Liver (tissue), 8 donors: ENCODE measurements at regions not wholly inside any gene's neighbourhood (a gene's known extent, or its start where the extent isn't known, plus 50 kb on each side); places are given as distances from the start of the nearest gene placed in this dataset.

Source experiments
- DNase-seq: peaks from one replicate; pipeline ENCODE4 v3.0.0-alpha.2; 2017; ENCODE audit warnings: low spot score
- H3K27ac ChIP-seq, 2 donors: one replicate each; pipeline ENCODE4 v1.7.0; 2013; ENCODE audit warnings: inconsistent platforms in 2 of 2, low read length in 2 of 2, control low read depth in 1 of 2, low read depth in 1 of 2, mild to moderate bottlenecking in 1 of 2
- H3K27me3 ChIP-seq, 4 donors: one replicate each; pipeline versions ENCODE4 v1.6.1 to v1.7.0; 2013; ENCODE audit warnings: low read length in 3 of 4, inconsistent platforms in 1 of 4, mild to moderate bottlenecking in 1 of 4, moderate library complexity in 1 of 4; ENCODE audit not compliant: control insufficient read depth in 4 of 4, insufficient read depth in 4 of 4
- H3K36me3 ChIP-seq, 4 donors: one replicate each; pipeline versions ENCODE4 v1.6.1 to v1.7.0; 2013; ENCODE audit warnings: low read length in 3 of 4, mild to moderate bottlenecking in 3 of 4, low read depth in 1 of 4, moderate library complexity in 1 of 4; ENCODE audit not compliant: control insufficient read depth in 4 of 4, insufficient read depth in 3 of 4
- H3K4me1 ChIP-seq, 4 donors: one replicate each; pipeline versions ENCODE4 v1.6.1 to v1.7.0; 2013; ENCODE audit warnings: low read length in 3 of 4, mild to moderate bottlenecking in 3 of 4, moderate library complexity in 1 of 4; ENCODE audit not compliant: control insufficient read depth in 4 of 4, insufficient read depth in 4 of 4
- H3K4me3 ChIP-seq, 3 donors: one replicate each; pipeline versions ENCODE4 v1.6.1 to v1.7.0; 2013; ENCODE audit warnings: low read length in 3 of 3, control low read depth in 1 of 3, low read depth in 1 of 3, mild to moderate bottlenecking in 1 of 3
- H3K9ac ChIP-seq, 2 donors: one replicate each; pipeline ENCODE4 v1.7.0; 2013; ENCODE audit warnings: low read length in 2 of 2, mild to moderate bottlenecking in 2 of 2, moderate library complexity in 2 of 2, control low read depth in 1 of 2, low read depth in 1 of 2
- H3K9me3 ChIP-seq, 4 donors: one replicate each; pipeline versions ENCODE4 v1.6.1 to v1.7.0; 2013; ENCODE audit warnings: low read length in 3 of 4; ENCODE audit not compliant: control insufficient read depth in 4 of 4
- EGR1 ChIP-seq, 2 donors: IDR thresholded peaks; 2 replicates each; pipeline ENCODE4 v1.6.1; 2016 to 2018; ENCODE audit warnings: antibody characterized with exemption in 2 of 2, low read depth in 2 of 2
- FOXA1 ChIP-seq: IDR thresholded peaks from 2 replicates; pipeline ENCODE4 v1.6.1; 2016; ENCODE audit warnings: antibody characterized with exemption
- FOXA2 ChIP-seq: IDR thresholded peaks from 2 replicates; pipeline ENCODE4 v1.6.1; 2016; ENCODE audit warnings: antibody characterized with exemption
- GABPA ChIP-seq, 2 donors: IDR thresholded peaks in 1 of 2; conservative IDR thresholded peaks in 1 of 2; 2 replicates each; pipeline ENCODE4 v1.6.1; 2016; ENCODE audit warnings: antibody characterized with exemption in 2 of 2, mild to moderate bottlenecking in 1 of 2, moderate library complexity in 1 of 2
- HNF4A ChIP-seq, 2 donors: conservative IDR thresholded peaks; 2 replicates each; pipeline ENCODE4 v1.6.1; 2016; ENCODE audit warnings: antibody characterized with exemption in 2 of 2, mild to moderate bottlenecking in 2 of 2
- HNF4G ChIP-seq: IDR thresholded peaks from 2 replicates; pipeline ENCODE4 v1.6.1; 2016; ENCODE audit warnings: antibody characterized with exemption
- JUND ChIP-seq, 2 donors: IDR thresholded peaks; 2 replicates each; pipeline ENCODE4 v1.6.1; 2016; ENCODE audit warnings: antibody characterized with exemption in 2 of 2
- NR2F2 ChIP-seq: IDR thresholded peaks from 2 replicates; pipeline ENCODE4 v1.6.1; 2016; ENCODE audit warnings: antibody characterized with exemption
- RAD21 ChIP-seq, 2 donors: IDR thresholded peaks; 2 replicates each; pipeline ENCODE4 v1.6.1; 2016; ENCODE audit warnings: antibody characterized with exemption in 2 of 2, mild to moderate bottlenecking in 2 of 2
- REST ChIP-seq: IDR thresholded peaks from 2 replicates; pipeline ENCODE4 v1.6.1; 2016; ENCODE audit warnings: antibody characterized with exemption, mild to moderate bottlenecking
- RXRA ChIP-seq, 2 donors: IDR thresholded peaks; 2 replicates each; pipeline ENCODE4 v1.6.1; 2017 to 2018; ENCODE audit warnings: antibody characterized with exemption in 2 of 2, mild to moderate bottlenecking in 1 of 2
- SP1 ChIP-seq: IDR thresholded peaks from 2 replicates; pipeline ENCODE4 v1.6.1; 2018; ENCODE audit warnings: antibody characterized with exemption, mild to moderate bottlenecking
- TAF1 ChIP-seq: conservative IDR thresholded peaks from 2 replicates; pipeline ENCODE4 v1.6.1; 2016; ENCODE audit warnings: antibody characterized with exemption, mild to moderate bottlenecking
- YY1 ChIP-seq: IDR thresholded peaks from 2 replicates; pipeline ENCODE4 v1.6.1; 2016; ENCODE audit warnings: antibody characterized with exemption, mild to moderate bottlenecking
- ZBTB33 ChIP-seq: IDR thresholded peaks from 2 replicates; pipeline ENCODE4 v1.6.1; 2016; ENCODE audit warnings: antibody characterized with exemption
- WGBS: extraction: QIAGEN DNeasy Blood & Tissue Kit; methylation state at CpG from one replicate; pipeline ENCODE4 v1.1.7; 2013; 5-methylcytosine and 5-hydroxymethylcytosine counted together
- TF ChIP-seq, protein P1 (sequence below): fragments of 150-350 bp; IDR thresholded peaks from 2 replicates; pipeline ENCODE4 v1.5.1; 2017; ENCODE audit warnings: improper control_type of control experiment, low read depth, low read length; ENCODE audit not compliant: missing input control
- TF ChIP-seq, protein P2 (sequence below): IDR thresholded peaks from 2 replicates; pipeline ENCODE4 v1.6.1; 2016; ENCODE audit warnings: antibody characterized with exemption
- TF ChIP-seq, protein P3 (sequence below): IDR thresholded peaks from 2 replicates; pipeline ENCODE4 v1.6.1; 2016; ENCODE audit warnings: antibody characterized with exemption
- donor health status: healthy.
- donor health status: healthy.
- donor health status: healthy.
- donor health status: healthy.
- donor health status: healthy.

- no peak overlapping the region for H3K27ac ChIP-seq
- 68% methylated on average over 1 of the region's 1 CpG for WGBS
- no peaks in the 10 kb centered on the region for H3K36me3 ChIP-seq
- no peak for DNase-seq
- no peaks in the 10 kb centered on the region for H3K9me3 ChIP-seq
- TF ChIP-seq EGR1 (IDR thresholded peaks at IDR 0.05; ENCODE audit: low read depth in 2 of 2) (no peak), ZBTB33 (no peak), REST (no peak), JUND (IDR thresholded peaks at IDR 0.05) (no peak), TAF1 (no peak)
- no peaks in the 10 kb centered on the region for H3K4me1 ChIP-seq
- peaks cover 0 to 3% (median 0%) of the 10 kb centered on the region in 4 donors for H3K27me3 ChIP-seq
- no peak overlapping the region for H3K4me3 ChIP-seq
- no peak overlapping the region for H3K9ac ChIP-seq
These were observed 141.3 kb upstream of the ADAMTS5 start for GRCh38 chr21:27108228-27108627.

GRCh38 chr21:27104846-27105431 is 138.1 kb upstream of the ADAMTS5 start:
- Histone ChIP-seq H3K36me3 (no peaks in the 10 kb centered on the region), H3K27ac (no peak overlapping the region), H3K9ac (no peak overlapping the region), H3K9me3 (no peaks in the 10 kb centered on the region), H3K27me3 (peaks cover 0 to 3% (median 0%) of the 10 kb centered on the region in 4 donors), H3K4me3 (no peak overlapping the region), H3K4me1 (no peaks in the 10 kb centered on the region)
- DNase-seq: no peak
- TF ChIP-seq NR2F2: no peak
- no peak for TF ChIP-seq TAF1
- TF ChIP-seq, protein P1, sequence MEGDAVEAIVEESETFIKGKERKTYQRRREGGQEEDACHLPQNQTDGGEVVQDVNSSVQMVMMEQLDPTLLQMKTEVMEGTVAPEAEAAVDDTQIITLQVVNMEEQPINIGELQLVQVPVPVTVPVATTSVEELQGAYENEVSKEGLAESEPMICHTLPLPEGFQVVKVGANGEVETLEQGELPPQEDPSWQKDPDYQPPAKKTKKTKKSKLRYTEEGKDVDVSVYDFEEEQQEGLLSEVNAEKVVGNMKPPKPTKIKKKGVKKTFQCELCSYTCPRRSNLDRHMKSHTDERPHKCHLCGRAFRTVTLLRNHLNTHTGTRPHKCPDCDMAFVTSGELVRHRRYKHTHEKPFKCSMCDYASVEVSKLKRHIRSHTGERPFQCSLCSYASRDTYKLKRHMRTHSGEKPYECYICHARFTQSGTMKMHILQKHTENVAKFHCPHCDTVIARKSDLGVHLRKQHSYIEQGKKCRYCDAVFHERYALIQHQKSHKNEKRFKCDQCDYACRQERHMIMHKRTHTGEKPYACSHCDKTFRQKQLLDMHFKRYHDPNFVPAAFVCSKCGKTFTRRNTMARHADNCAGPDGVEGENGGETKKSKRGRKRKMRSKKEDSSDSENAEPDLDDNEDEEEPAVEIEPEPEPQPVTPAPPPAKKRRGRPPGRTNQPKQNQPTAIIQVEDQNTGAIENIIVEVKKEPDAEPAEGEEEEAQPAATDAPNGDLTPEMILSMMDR: no peak
- TF ChIP-seq SP1: no peak
- no peak for TF ChIP-seq RAD21 (IDR thresholded peaks at IDR 0.05)
- no peak for TF ChIP-seq YY1
- no peak for TF ChIP-seq FOXA1
- TF ChIP-seq ZBTB33: no peak
- no peak for TF ChIP-seq JUND (IDR thresholded peaks at IDR 0.05)
- TF ChIP-seq HNF4G: no peak
- TF ChIP-seq FOXA2: no peak
- TF ChIP-seq REST: no peak
- TF ChIP-seq, protein P2, sequence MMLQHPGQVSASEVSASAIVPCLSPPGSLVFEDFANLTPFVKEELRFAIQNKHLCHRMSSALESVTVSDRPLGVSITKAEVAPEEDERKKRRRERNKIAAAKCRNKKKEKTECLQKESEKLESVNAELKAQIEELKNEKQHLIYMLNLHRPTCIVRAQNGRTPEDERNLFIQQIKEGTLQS: no peak
- TF ChIP-seq EGR1 (IDR thresholded peaks at IDR 0.05; ENCODE audit: low read depth in 2 of 2): no peak
- TF ChIP-seq GABPA (IDR thresholded peaks at IDR 0.05 in 1 of 2, conservative IDR thresholded peaks at IDR 0.05 in 1 of 2): no peak
- TF ChIP-seq, protein P3, sequence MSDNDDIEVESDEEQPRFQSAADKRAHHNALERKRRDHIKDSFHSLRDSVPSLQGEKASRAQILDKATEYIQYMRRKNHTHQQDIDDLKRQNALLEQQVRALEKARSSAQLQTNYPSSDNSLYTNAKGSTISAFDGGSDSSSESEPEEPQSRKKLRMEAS: no peak
- no peak for TF ChIP-seq RXRA (IDR thresholded peaks at IDR 0.05)
- no peak for TF ChIP-seq HNF4A (conservative IDR thresholded peaks at IDR 0.05)
- 49% methylated on average over 5 of the region's 5 CpGs for WGBS
